Neural cell (in vitro differentiated cells): ENCODE measurements at regions not wholly inside any gene's neighbourhood (a gene's known extent, or its start where the extent isn't known, plus 50 kb on each side); places are given as distances from the start of the nearest gene placed in this dataset.

ENCODE experiments used
- H2AFZ ChIP-seq: fragments of 200-600, 300-800 bp; sonication (generic), shearing (Covaris generic); 2 replicates; pipeline ENCODE4 v1.6.0; 2014; ENCODE audit warnings: low read depth, mild to moderate bottlenecking, antibody characterized with exemption, low read length, moderate library complexity
- H3F3A ChIP-seq: fragments of 200-600 bp; shearing (Covaris generic); 2 replicates; pipeline ENCODE4 v1.6.1; 2016; ENCODE audit warnings: mild to moderate bottlenecking, moderate library complexity, mixed read lengths, antibody characterized with exemption, low read length; ENCODE audit not compliant: insufficient read depth, poor library complexity, severe bottlenecking
- H3K27ac ChIP-seq: fragments of 200-600, 300-800 bp; sonication (generic), shearing (Covaris generic); 2 replicates; pipeline ENCODE4 v1.5.1; 2014; ENCODE audit warnings: mild to moderate bottlenecking, low read length, moderate library complexity
- H3K27me3 ChIP-seq: fragments of 300-800, 200-600 bp; sonication (generic), shearing (Covaris generic); 2 replicates; pipeline ENCODE4 v1.6.0; 2014; ENCODE audit warnings: mild to moderate bottlenecking, low read depth, low read length, moderate library complexity; ENCODE audit not compliant: insufficient read depth
- H3K36me3 ChIP-seq: fragments of 300-800, 200-600 bp; sonication (generic), shearing (Covaris generic); 2 replicates; pipeline ENCODE4 v1.5.1; 2014; ENCODE audit warnings: mild to moderate bottlenecking, antibody characterized with exemption, low read length, moderate library complexity; ENCODE audit not compliant: insufficient read depth
- H3K4me2 ChIP-seq: fragments of 300-800, 200-600 bp; sonication (generic), shearing (Covaris generic); 2 replicates; pipeline ENCODE4 v1.6.0; 2014; ENCODE audit warnings: mild to moderate bottlenecking, low read length
- H3K4me3 ChIP-seq: fragments of 300-800, 200-600 bp; sonication (generic), shearing (Covaris generic); 2 replicates; pipeline ENCODE4 v1.5.1; 2014; ENCODE audit warnings: mild to moderate bottlenecking, low read length, moderate library complexity
- H3K79me2 ChIP-seq: fragments of 200-600 bp; shearing (Covaris generic); replicated peaks from 2 replicates; pipeline ENCODE4 v1.6.0; 2014; ENCODE audit warnings: mild to moderate bottlenecking, low read length, moderate library complexity; ENCODE audit not compliant: insufficient read depth
- H3K9ac ChIP-seq: fragments of 300-800, 200-600 bp; sonication (generic), shearing (Covaris generic); 2 replicates; pipeline ENCODE4 v1.6.1; 2016; ENCODE audit warnings: mild to moderate bottlenecking, low read length, mixed read lengths
- H3K9me2 ChIP-seq: fragments of 200-600 bp; shearing (Covaris generic); 2 replicates; pipeline ENCODE4 v1.6.1; 2016; ENCODE audit warnings: mild to moderate bottlenecking, low read length, mixed read lengths; ENCODE audit not compliant: insufficient read depth
- H3K9me3 ChIP-seq: fragments of 200-600, 300-800 bp; sonication (generic), shearing (Covaris generic); 2 replicates; pipeline ENCODE4 v1.6.1; 2016; ENCODE audit warnings: mild to moderate bottlenecking, mixed run types, low read length, moderate library complexity, mixed read lengths
- H4K20me1 ChIP-seq: fragments of 200-600 bp; shearing (Covaris generic); 2 replicates; pipeline ENCODE4 v1.6.1; 2016; ENCODE audit warnings: mild to moderate bottlenecking, mixed run types; ENCODE audit not compliant: insufficient read depth
- CTCF ChIP-seq: fragments of 450-650 bp; IDR thresholded peaks from 2 replicates; pipeline ENCODE4 v1.5.1; 2014; ENCODE audit warnings: antibody characterized with exemption, mild to moderate bottlenecking, moderate library complexity; ENCODE audit not compliant: poor library complexity, severe bottlenecking
- EP300 ChIP-seq: fragments of 450-650 bp; conservative IDR thresholded peaks from 2 replicates; pipeline ENCODE4 v1.6.1; 2014; ENCODE audit warnings: antibody characterized with exemption, mild to moderate bottlenecking, moderate library complexity; ENCODE audit not compliant: poor library complexity, severe bottlenecking
- EZH2 ChIP-seq: fragments of 200-600, 300-800 bp; shearing (Covaris generic), sonication (generic); IDR thresholded peaks from 2 replicates; pipeline ENCODE4 v1.6.1; 2014; ENCODE audit warnings: antibody characterized with exemption, low read length, borderline replicate concordance, mild to moderate bottlenecking; ENCODE audit not compliant: insufficient read depth, poor library complexity, severe bottlenecking
- MXI1 ChIP-seq: fragments of 450-650 bp; conservative IDR thresholded peaks from 2 replicates; pipeline ENCODE4 v1.6.1; 2014; ENCODE audit warnings: antibody characterized with exemption, mild to moderate bottlenecking; ENCODE audit not compliant: poor library complexity, severe bottlenecking
- POLR2AphosphoS5 ChIP-seq: IDR thresholded peaks from 2 replicates; pipeline ENCODE4 v1.6.1; 2012
- RAD21 ChIP-seq: fragments of 450-650 bp; conservative IDR thresholded peaks from 2 replicates; pipeline ENCODE4 v1.6.1; 2014; ENCODE audit warnings: antibody characterized with exemption, mild to moderate bottlenecking, moderate library complexity
- REST ChIP-seq: IDR thresholded peaks from 2 replicates; pipeline ENCODE4 v1.6.1; 2012; ENCODE audit warnings: borderline replicate concordance
- SMC3 ChIP-seq: fragments of 450-650 bp; conservative IDR thresholded peaks from 2 replicates; pipeline ENCODE4 v1.6.1; 2014; ENCODE audit warnings: antibody characterized with exemption, mild to moderate bottlenecking, moderate library complexity; ENCODE audit not compliant: poor library complexity
- TAF1 ChIP-seq: IDR thresholded peaks from 2 replicates; pipeline ENCODE4 v1.6.1; 2012; ENCODE audit warnings: low read depth

GRCh38 chr2:129876541-129876940, 102.9 kb upstream of the RAB6C start:
- Histone ChIP-seq H3K9me2 (no peaks in the 10 kb centered on the region), H3K9ac (peak overlapping the region; percentile 64), H3K79me2 (no peaks in the 10 kb centered on the region), H3K27me3 (no peaks in the 10 kb centered on the region), H2AFZ (peak overlapping the region; percentile 70), H3K9me3 (no peaks in the 10 kb centered on the region), H3F3A (no peaks in the 10 kb centered on the region), H3K4me3 (peak overlapping the region; percentile 72), H3K4me2 (peak overlapping the region; percentile 98), H4K20me1 (no peaks in the 10 kb centered on the region), H3K36me3 (no peaks in the 10 kb centered on the region), H3K27ac (peak overlapping the region; percentile 54)
- no peak for TF ChIP-seq REST
- no peak for TF ChIP-seq EP300
- no peak for TF ChIP-seq CTCF
- no peak for TF ChIP-seq TAF1
- TF ChIP-seq SMC3: no peak
- TF ChIP-seq RAD21: no peak
- TF ChIP-seq MXI1: no peak
- TF ChIP-seq EZH2: no peak
- TF ChIP-seq POLR2AphosphoS5: no peak

- Histone ChIP-seq H3K36me3 (no peaks in the 10 kb centered on the region), H2AFZ (peak overlapping the region; percentile 70), H3K27ac (peak overlapping the region; percentile 54), H3K4me2 (peak overlapping the region; percentile 98), H3K4me3 (peak overlapping the region; percentile 72), H3K79me2 (no peaks in the 10 kb centered on the region), H3K9ac (peak overlapping the region; percentile 64), H3K27me3 (no peaks in the 10 kb centered on the region), H4K20me1 (no peaks in the 10 kb centered on the region), H3K9me3 (no peaks in the 10 kb centered on the region), H3K9me2 (no peaks in the 10 kb centered on the region), H3F3A (no peaks in the 10 kb centered on the region)
- no peak for TF ChIP-seq EZH2
- TF ChIP-seq TAF1: no peak
- TF ChIP-seq CTCF: no peak
- peak; percentile 42 for TF ChIP-seq POLR2AphosphoS5
- peak; percentile 52 for TF ChIP-seq REST
- peak; percentile 15 for TF ChIP-seq MXI1
- peak; percentile 3 for TF ChIP-seq SMC3
- TF ChIP-seq EP300: no peak
- peak; percentile 13 for TF ChIP-seq RAD21
Measured at GRCh38 chr2:129877289-129877741, 102.2 kb upstream of the RAB6C start.
